ENCODE measurements at regions not wholly inside any gene's neighbourhood (a gene's known extent, or its start where the extent isn't known, plus 50 kb on each side); places are given as distances from the start of the nearest gene placed in this dataset.

DNA sequence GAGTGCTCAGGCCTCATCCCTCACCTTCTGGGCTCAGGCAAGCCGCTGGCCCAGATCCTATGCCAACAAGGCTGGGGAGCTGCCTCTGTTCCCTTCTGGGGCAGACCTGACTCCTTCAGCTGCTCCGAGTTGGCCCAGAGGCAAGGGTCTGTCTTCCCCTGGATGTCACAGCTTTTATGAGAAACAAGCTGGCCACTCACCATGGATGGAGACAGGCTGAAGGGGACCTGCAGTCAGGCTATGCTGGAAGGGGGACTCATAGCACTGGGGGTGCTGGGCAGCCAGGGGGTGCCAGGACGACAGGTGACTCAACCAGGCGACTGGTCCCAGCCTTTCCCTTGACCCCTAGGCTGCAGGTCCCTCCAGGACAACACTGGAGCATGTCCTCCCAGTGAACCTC is 52.4 kb upstream of the C1QTNF9B start:
- H3K9ac ChIP-seq (replicated peaks; ENCODE audit: extremely low read depth, insufficient read depth, low read length) = no peak overlapping the region
- TF ChIP-seq GATA2 (IDR thresholded peaks at IDR 0.05; ENCODE audit: insufficient read depth, insufficient read length, low read depth, low read length) (no peak), JUN (IDR thresholded peaks at IDR 0.05; ENCODE audit: borderline replicate concordance, insufficient read depth, insufficient read length, low read depth) (no peak), POLR2A (IDR thresholded peaks at IDR 0.05; ENCODE audit: low read depth, low read length) (no peak), MYC (IDR thresholded peaks at IDR 0.05; ENCODE audit: low read depth, low read length) (no peak), EZH2 (IDR thresholded peaks at IDR 0.05; ENCODE audit: borderline replicate concordance, low read depth, low read length, severe bottlenecking) (no peak), FOS (IDR thresholded peaks at IDR 0.05; ENCODE audit: borderline replicate concordance, insufficient read depth, low read length) (no peak)
- TF ChIP-seq, protein P1, sequence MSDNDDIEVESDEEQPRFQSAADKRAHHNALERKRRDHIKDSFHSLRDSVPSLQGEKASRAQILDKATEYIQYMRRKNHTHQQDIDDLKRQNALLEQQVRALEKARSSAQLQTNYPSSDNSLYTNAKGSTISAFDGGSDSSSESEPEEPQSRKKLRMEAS (IDR thresholded peaks at IDR 0.05; ENCODE audit: insufficient read depth, insufficient read length) = no peak
- H3K4me1 ChIP-seq (ENCODE audit: control insufficient read depth, extremely low read depth, insufficient read depth, low read length) = no peaks in the 10 kb centered on the region
- H2AFZ ChIP-seq (ENCODE audit: low read depth, low read length) = no peak overlapping the region
- no peak for FAIRE-seq
- dilution Hi-C loops (cut with MboI; ENCODE audit: extremely low pct_ligation_motif_present, low sequenced_read_pairs) (no loop called here), intact Hi-C loops (cut with micrococcal nuclease) (no loop called here)
- H3K4me3 ChIP-seq (replicated peaks in 1 of 3; ENCODE audit: insufficient read depth in 1 of 3, low read depth in 1 of 3, low read length in 3 of 3) = no peak overlapping the region
- H3K36me3 ChIP-seq (ENCODE audit: control insufficient read depth in 2 of 2, extremely low read depth in 1 of 2, insufficient read depth in 2 of 2, low read length in 2 of 2) = no peaks in the 10 kb centered on the region
- no peak overlapping the region for H3K4me2 ChIP-seq (ENCODE audit: insufficient read depth, low read length)
- CTCF ChIA-PET = interaction anchor here (1.0 to 8.6 kb wide), 2 partner anchors 8 to 10 kb away, joined by 3 to 50 read pairs; no protein-coding TSS in a partner anchor
- no peaks in the 10 kb centered on the region for H3K9me3 ChIP-seq (replicated peaks; ENCODE audit: control insufficient read depth, insufficient read depth, low read length)
- POLR2A ChIA-PET = no interaction called here
- H3K27ac ChIP-seq (ENCODE audit: insufficient read depth, low read depth, low read length) = no peak overlapping the region
- DNase-seq (ENCODE audit: low read depth, low spot score) = no peak
- no peaks in the 10 kb centered on the region for H3K79me2 ChIP-seq (ENCODE audit: control insufficient read depth, insufficient read depth, low read length)
- no peaks in the 10 kb centered on the region for H3K27me3 ChIP-seq (ENCODE audit: control insufficient read depth in 2 of 2, insufficient read depth in 2 of 2, low read length in 2 of 2)
- no peaks in the 10 kb centered on the region for H3K9me1 ChIP-seq (replicated peaks; ENCODE audit: control insufficient read depth, extremely low read depth, insufficient read depth, low read length)
- no peaks in the 10 kb centered on the region for H4K20me1 ChIP-seq (replicated peaks; ENCODE audit: control insufficient read depth, extremely low read depth, insufficient read depth, low read length)
- BruUV-seq (replicated peaks) = no TSS peak

DNA sequence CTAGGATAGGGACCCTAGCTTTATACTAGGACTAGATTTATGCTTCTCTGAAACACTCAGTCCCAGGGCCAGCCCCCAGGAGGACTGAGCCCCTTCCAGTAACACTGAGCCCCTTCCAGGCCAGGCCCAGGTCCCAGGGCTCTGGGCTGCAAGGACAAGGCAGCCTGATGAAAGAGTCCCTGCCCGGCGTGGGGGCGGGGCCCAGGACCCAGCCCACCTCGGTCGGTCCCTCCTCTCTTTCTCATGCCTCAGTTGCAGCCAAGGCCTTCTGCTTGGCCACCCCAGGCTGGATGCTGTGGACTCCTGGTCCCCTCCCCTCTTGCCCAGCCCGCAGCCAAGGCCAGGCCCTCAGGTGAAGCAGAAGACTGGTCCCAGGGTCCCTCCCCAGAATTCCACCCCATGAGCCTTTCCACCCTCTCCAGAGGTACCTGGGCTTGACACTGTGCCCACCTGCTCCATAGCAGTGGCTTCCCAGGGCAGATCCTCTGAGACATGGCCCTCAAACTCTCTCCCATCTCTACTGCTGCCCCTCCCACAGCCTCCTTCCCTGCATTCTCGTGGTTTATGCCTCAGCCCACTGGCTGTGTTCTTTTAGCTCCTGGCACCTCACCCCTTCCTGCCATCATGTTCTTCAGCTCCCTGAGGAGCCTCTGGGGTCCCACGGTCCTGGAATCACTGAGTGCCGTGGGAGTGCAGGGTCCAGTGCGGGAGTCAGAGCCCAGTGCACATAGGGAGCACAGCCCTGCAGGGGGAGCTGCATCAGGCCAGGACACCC is 53.6 kb upstream of the C1QTNF9B start:
- CTCF ChIA-PET = interaction anchor here (8.6 kb wide), 1 partner anchor 9 kb away, joined by 50 read pairs; no protein-coding TSS in a partner anchor
- no peaks in the 10 kb centered on the region for H3K9me1 ChIP-seq (replicated peaks; ENCODE audit: control insufficient read depth, extremely low read depth, insufficient read depth, low read length)
- H3K4me1 ChIP-seq (ENCODE audit: control insufficient read depth, extremely low read depth, insufficient read depth, low read length) = no peaks in the 10 kb centered on the region
- BruUV-seq (replicated peaks) = no TSS peak
- no peaks in the 10 kb centered on the region for H4K20me1 ChIP-seq (replicated peaks; ENCODE audit: control insufficient read depth, extremely low read depth, insufficient read depth, low read length)
- H3K9ac ChIP-seq (replicated peaks; ENCODE audit: extremely low read depth, insufficient read depth, low read length) = no peak overlapping the region
- FAIRE-seq (no peak), DNase-seq (ENCODE audit: low read depth, low spot score) (no peak)
- H3K36me3 ChIP-seq (ENCODE audit: control insufficient read depth in 2 of 2, extremely low read depth in 1 of 2, insufficient read depth in 2 of 2, low read length in 2 of 2) = no peaks in the 10 kb centered on the region
- intact Hi-C loops (cut with micrococcal nuclease) = no loop called here
- H3K79me2 ChIP-seq (ENCODE audit: control insufficient read depth, insufficient read depth, low read length) = no peaks in the 10 kb centered on the region
- H3K4me2 ChIP-seq (ENCODE audit: insufficient read depth, low read length) = no peak overlapping the region
- H3K9me3 ChIP-seq (replicated peaks; ENCODE audit: control insufficient read depth, insufficient read depth, low read length) = no peaks in the 10 kb centered on the region
- H2AFZ ChIP-seq (ENCODE audit: low read depth, low read length) = no peak overlapping the region
- no peak overlapping the region for H3K27ac ChIP-seq (ENCODE audit: insufficient read depth, low read depth, low read length)
- no peak overlapping the region for H3K4me3 ChIP-seq (replicated peaks in 1 of 3; ENCODE audit: insufficient read depth in 1 of 3, low read depth in 1 of 3, low read length in 3 of 3)
- no peaks in the 10 kb centered on the region for H3K27me3 ChIP-seq (ENCODE audit: control insufficient read depth in 2 of 2, insufficient read depth in 2 of 2, low read length in 2 of 2)
- dilution Hi-C loops (cut with MboI; ENCODE audit: extremely low pct_ligation_motif_present, low sequenced_read_pairs) = no loop called here
- POLR2A ChIA-PET = no interaction called here
- TF ChIP-seq JUN (IDR thresholded peaks at IDR 0.05; ENCODE audit: borderline replicate concordance, insufficient read depth, insufficient read length, low read depth) (no peak), GATA2 (IDR thresholded peaks at IDR 0.05; ENCODE audit: insufficient read depth, insufficient read length, low read depth, low read length) (no peak), POLR2A (IDR thresholded peaks at IDR 0.05; ENCODE audit: low read depth, low read length) (no peak), POLR2AphosphoS5 (IDR thresholded peaks at IDR 0.05; ENCODE audit: insufficient read depth, low read depth, low read length) (no peak), FOS (IDR thresholded peaks at IDR 0.05; ENCODE audit: borderline replicate concordance, insufficient read depth, low read length) (no peak), EZH2 (IDR thresholded peaks at IDR 0.05; ENCODE audit: borderline replicate concordance, low read depth, low read length, severe bottlenecking) (no peak), MYC (IDR thresholded peaks at IDR 0.05; ENCODE audit: low read depth, low read length) (no peak)
- TF ChIP-seq, protein P2, sequence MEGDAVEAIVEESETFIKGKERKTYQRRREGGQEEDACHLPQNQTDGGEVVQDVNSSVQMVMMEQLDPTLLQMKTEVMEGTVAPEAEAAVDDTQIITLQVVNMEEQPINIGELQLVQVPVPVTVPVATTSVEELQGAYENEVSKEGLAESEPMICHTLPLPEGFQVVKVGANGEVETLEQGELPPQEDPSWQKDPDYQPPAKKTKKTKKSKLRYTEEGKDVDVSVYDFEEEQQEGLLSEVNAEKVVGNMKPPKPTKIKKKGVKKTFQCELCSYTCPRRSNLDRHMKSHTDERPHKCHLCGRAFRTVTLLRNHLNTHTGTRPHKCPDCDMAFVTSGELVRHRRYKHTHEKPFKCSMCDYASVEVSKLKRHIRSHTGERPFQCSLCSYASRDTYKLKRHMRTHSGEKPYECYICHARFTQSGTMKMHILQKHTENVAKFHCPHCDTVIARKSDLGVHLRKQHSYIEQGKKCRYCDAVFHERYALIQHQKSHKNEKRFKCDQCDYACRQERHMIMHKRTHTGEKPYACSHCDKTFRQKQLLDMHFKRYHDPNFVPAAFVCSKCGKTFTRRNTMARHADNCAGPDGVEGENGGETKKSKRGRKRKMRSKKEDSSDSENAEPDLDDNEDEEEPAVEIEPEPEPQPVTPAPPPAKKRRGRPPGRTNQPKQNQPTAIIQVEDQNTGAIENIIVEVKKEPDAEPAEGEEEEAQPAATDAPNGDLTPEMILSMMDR (IDR thresholded peaks at IDR 0.05; ENCODE audit: extremely low read depth in 1 of 2, insufficient read depth in 1 of 2, low read depth in 1 of 2, low read length in 2 of 2) = no peak
- TF ChIP-seq, protein P1 (IDR thresholded peaks at IDR 0.05; ENCODE audit: insufficient read depth, insufficient read length) = no peak

All from endothelial cell of umbilical vein (primary cell).